HCT116 (cell line): ENCODE measurements at regions not wholly inside any gene's neighbourhood (a gene's known extent, or its start where the extent isn't known, plus 50 kb on each side); places are given as distances from the start of the nearest gene placed in this dataset.

Experiments used
- ATAC-seq: fragments of 200-7000 bp; cut with Tn5 transposase; 2 replicates; pipeline ENCODE4 v1.9.1; 2020; ENCODE audit warnings: mild to moderate bottlenecking, moderate library complexity
- BruUV-seq: library from RNA; stranded (reverse); fragments of 400-500 nt; replicated peaks from 2 replicates; lab custom pipeline; 2021; lab: Mats Ljungman, UMichigan
- CTCF ChIA-PET: fragments of 300-600 bp; sonication (Branson Sonifier 250); formaldehyde crosslinking; loops from one replicate; lab custom pipeline; 2021; ENCODE audit warnings: antibody characterized with exemption; lab: Charles Lee
- POLR2A ChIA-PET: fragments of 300-600, 350-600 bp; sonication (Branson Sonifier 250); formaldehyde crosslinking; loops from one replicate; lab custom pipeline; 2021; ENCODE audit warnings: antibody characterized with exemption; lab: Charles Lee
- RAD21 ChIA-PET, 2 experiments: fragments of 300-600 bp; sonication (Branson Sonifier 250); formaldehyde crosslinking; loops; one replicate each; lab custom pipeline; 2023; ENCODE audit warnings: low total read pairs in 2 of 2; ENCODE audit not compliant: uncharacterized antibody in 2 of 2, unreplicated experiment in 2 of 2, low non-redundant PET in 1 of 2; lab: Charles Lee
- DNase-seq: peaks from one replicate; pipeline ENCODE4 v3.0.0-alpha.2; 2010; ENCODE audit warnings: low read depth, low spot score
- H2AFZ ChIP-seq: fragments of 200-600 bp; shearing (Covaris generic), sonication (generic); 2 replicates; pipeline ENCODE4 v1.6.1; 2017; ENCODE audit warnings: low read depth, mixed run types, mixed read lengths, antibody characterized with exemption, low read length; ENCODE audit not compliant: poor library complexity, severe bottlenecking
- H3K27ac ChIP-seq: 2 replicates; pipeline ENCODE4 v1.5.1; 2012; ENCODE audit warnings: low read depth, low read length
- H3K27me3 ChIP-seq: fragments of 200-600 bp; sonication (generic); 2 replicates; pipeline ENCODE4 v1.6.1; 2016; ENCODE audit warnings: mixed run types, low read length, mixed read lengths; ENCODE audit not compliant: insufficient read depth
- H3K36me3 ChIP-seq, 2 experiments: fragments of 200-500 bp in 1 of 2; fragments of 200-600 bp in 1 of 2; sonication (Bioruptor generic) in 1 of 2; sonication (generic) in 1 of 2; 2 replicates each; pipeline versions ENCODE4 v1.5.1 to v1.6.1; 2014 to 2016; ENCODE audit warnings: low read length in 2 of 2, inconsistent platforms in 1 of 2, mixed read lengths in 1 of 2, mixed run types in 1 of 2; ENCODE audit not compliant: insufficient read depth in 2 of 2, control insufficient read depth in 1 of 2
- H3K4me1 ChIP-seq, 2 experiments: fragments of 200-600 bp in 1 of 2; sonication (generic) in 1 of 2; 2 replicates each; pipeline versions ENCODE4 v1.5.1 to v1.6.1; 2012 to 2017; ENCODE audit warnings: low read length in 2 of 2, inconsistent platforms in 1 of 2, mild to moderate bottlenecking in 1 of 2, mixed read lengths in 1 of 2, mixed run types in 1 of 2, moderate library complexity in 1 of 2; ENCODE audit not compliant: insufficient read depth in 2 of 2, control insufficient read depth in 1 of 2
- H3K4me2 ChIP-seq: fragments of 200-600 bp; sonication (generic); 2 replicates; pipeline ENCODE4 v1.6.1; 2017; ENCODE audit warnings: mixed run types, low read length, mixed read lengths
- H3K4me3 ChIP-seq, 2 experiments: fragments of 200-600 bp in 1 of 2; sonication (generic) in 1 of 2; replicated peaks in 1 of 2; 2 replicates each; pipeline ENCODE4 v1.5.1; 2011 to 2016; ENCODE audit warnings: low read length in 2 of 2, control low read depth in 1 of 2, low read depth in 1 of 2, mild to moderate bottlenecking in 1 of 2, mixed read lengths in 1 of 2, mixed run types in 1 of 2
- H3K79me2 ChIP-seq: fragments of 200-600 bp; sonication (generic); 2 replicates; pipeline ENCODE4 v1.6.1; 2017; ENCODE audit warnings: mild to moderate bottlenecking, mixed run types, low read length, moderate library complexity, mixed read lengths; ENCODE audit not compliant: insufficient read depth
- H3K9ac ChIP-seq: fragments of 200-600 bp; sonication (generic); 2 replicates; pipeline ENCODE4 v1.6.1; 2016; ENCODE audit warnings: low read length, mixed read lengths
- H3K9me2 ChIP-seq: fragments of 200-600 bp; sonication (generic), shearing (Covaris generic); 2 replicates; pipeline ENCODE4 v1.6.1; 2017; ENCODE audit warnings: mixed run types, mild to moderate bottlenecking, moderate library complexity; ENCODE audit not compliant: insufficient read depth
- H3K9me3 ChIP-seq, 2 experiments: fragments of 200-500 bp in 1 of 2; fragments of 200-600 bp in 1 of 2; sonication (Bioruptor generic) in 1 of 2; sonication (generic) in 1 of 2; 2 replicates each; pipeline ENCODE4 v1.6.1; 2014 to 2017; ENCODE audit warnings: low read length in 2 of 2, mixed read lengths in 2 of 2, inconsistent platforms in 1 of 2, low read depth in 1 of 2, mild to moderate bottlenecking in 1 of 2, mixed run types in 1 of 2, moderate library complexity in 1 of 2; ENCODE audit not compliant: control insufficient read depth in 1 of 2, insufficient read depth in 1 of 2
- H4K20me1 ChIP-seq: fragments of 200-600 bp; sonication (generic), shearing (Covaris generic); 2 replicates; pipeline ENCODE4 v1.6.1; 2017; ENCODE audit warnings: mixed run types, mild to moderate bottlenecking, moderate library complexity; ENCODE audit not compliant: insufficient read depth
- CEBPB ChIP-seq: IDR thresholded peaks from 2 replicates; pipeline ENCODE4 v1.6.1; 2012; ENCODE audit warnings: low read depth
- RAD21 ChIP-seq: IDR thresholded peaks from 2 replicates; pipeline ENCODE4 v1.6.1; 2012; ENCODE audit warnings: low read depth, mild to moderate bottlenecking
- SIN3A ChIP-seq: IDR thresholded peaks from 2 replicates; pipeline ENCODE4 v1.6.1; 2012; ENCODE audit warnings: low read depth
- SP1 ChIP-seq: IDR thresholded peaks from 2 replicates; pipeline ENCODE4 v1.6.1; 2012; ENCODE audit warnings: low read depth
- YY1 ChIP-seq: IDR thresholded peaks from 2 replicates; pipeline ENCODE4 v1.6.1; 2011; ENCODE audit warnings: low read length, low read depth, moderate library complexity, mild to moderate bottlenecking; ENCODE audit not compliant: insufficient replicate concordance; ENCODE audit errors: extremely low read depth
- ZFX ChIP-seq: fragments of 450-650 bp; IDR thresholded peaks from 2 replicates; pipeline ENCODE4 v1.6.1; 2017
- ZNF274 ChIP-seq: fragments of 200-500 bp; sonication (Bioruptor generic); IDR thresholded peaks from 2 replicates; pipeline ENCODE4 v1.6.1; 2014; ENCODE audit warnings: mild to moderate bottlenecking, low read depth, low read length, inconsistent platforms
- intact Hi-C: fragments of 100-400 bp; cut with micrococcal nuclease; formaldehyde crosslinking; loops from 2 replicates; pipeline ENCODE4 v1.10.0; 2022
- TF ChIP-seq, protein P1 (sequence below): IDR thresholded peaks from 2 replicates; pipeline ENCODE4 v1.6.1; 2011; ENCODE audit warnings: mild to moderate bottlenecking, low read length, moderate library complexity; ENCODE audit not compliant: insufficient replicate concordance; ENCODE audit errors: extremely low read depth

DNA sequence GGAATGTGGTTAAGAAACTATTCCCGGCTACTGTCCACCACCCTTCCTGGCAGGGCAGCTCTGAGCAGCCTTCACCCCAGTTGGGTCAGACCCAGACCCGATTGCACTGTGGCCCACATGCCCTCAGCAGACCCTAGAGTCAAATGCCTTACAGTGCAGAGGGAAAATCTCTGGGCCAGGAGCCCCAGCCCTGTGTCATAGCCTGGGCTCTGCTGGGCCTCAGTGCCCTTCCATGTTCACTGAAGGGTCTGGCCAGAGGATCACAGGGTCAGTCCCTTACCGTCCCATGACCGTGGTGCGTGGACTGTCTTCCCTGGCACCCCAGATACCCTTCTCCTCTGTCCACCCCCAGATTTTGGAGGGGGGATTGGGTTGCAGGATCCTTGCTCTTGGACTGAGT is 73.5 kb upstream of the COL5A1 start (continued):
- TF ChIP-seq SP1 (no peak), ZNF274 (no peak), RAD21 (no peak), SIN3A (no peak), ZFX (no peak)
- TF ChIP-seq, protein P1, sequence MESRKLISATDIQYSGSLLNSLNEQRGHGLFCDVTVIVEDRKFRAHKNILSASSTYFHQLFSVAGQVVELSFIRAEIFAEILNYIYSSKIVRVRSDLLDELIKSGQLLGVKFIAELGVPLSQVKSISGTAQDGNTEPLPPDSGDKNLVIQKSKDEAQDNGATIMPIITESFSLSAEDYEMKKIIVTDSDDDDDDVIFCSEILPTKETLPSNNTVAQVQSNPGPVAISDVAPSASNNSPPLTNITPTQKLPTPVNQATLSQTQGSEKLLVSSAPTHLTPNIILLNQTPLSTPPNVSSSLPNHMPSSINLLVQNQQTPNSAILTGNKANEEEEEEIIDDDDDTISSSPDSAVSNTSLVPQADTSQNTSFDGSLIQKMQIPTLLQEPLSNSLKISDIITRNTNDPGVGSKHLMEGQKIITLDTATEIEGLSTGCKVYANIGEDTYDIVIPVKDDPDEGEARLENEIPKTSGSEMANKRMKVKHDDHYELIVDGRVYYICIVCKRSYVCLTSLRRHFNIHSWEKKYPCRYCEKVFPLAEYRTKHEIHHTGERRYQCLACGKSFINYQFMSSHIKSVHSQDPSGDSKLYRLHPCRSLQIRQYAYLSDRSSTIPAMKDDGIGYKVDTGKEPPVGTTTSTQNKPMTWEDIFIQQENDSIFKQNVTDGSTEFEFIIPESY: no peak

DNA sequence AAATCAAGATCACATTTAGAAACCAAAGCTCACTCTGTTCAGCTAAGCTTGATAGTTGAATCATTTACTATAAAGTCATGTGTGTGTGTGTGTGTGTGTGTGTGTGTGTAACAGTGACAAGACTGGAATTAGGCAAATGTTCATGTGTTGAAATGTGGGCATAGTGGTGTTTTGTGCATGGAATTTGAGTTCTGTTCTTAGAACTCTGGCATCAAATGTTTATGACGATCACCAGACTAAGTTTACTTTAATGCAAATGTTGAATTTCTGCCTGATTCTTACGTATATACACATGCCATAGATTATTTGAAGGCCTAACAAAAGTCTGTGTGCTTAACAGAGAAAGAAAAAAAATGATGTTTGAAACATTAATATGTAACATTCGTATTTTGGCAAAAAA is 72.8 kb upstream of the COL5A1 start:
- Histone ChIP-seq H4K20me1 (no peaks in the 10 kb centered on the region), H2AFZ (no peak overlapping the region), H3K27ac (no peak overlapping the region), H3K79me2 (no peaks in the 10 kb centered on the region), H3K4me3 (no peak overlapping the region), H3K9ac (no peak overlapping the region)
- CTCF ChIA-PET: no interaction called here
- intact Hi-C loops: no loop called here
- DNase-seq (no peak), ATAC-seq (no peak)
- TF ChIP-seq YY1 (no peak), CEBPB (no peak)
- TF ChIP-seq, all 23 proteins: peak for 0
- Histone ChIP-seq H3K27me3 (no peaks in the 10 kb centered on the region), H3K9me2 (no peaks in the 10 kb centered on the region), H3K4me1 (peaks cover 0 to 4% of the 10 kb centered on the region in 2 experiments; a peak in 1 of 4 replicates), H3K4me2 (no peak overlapping the region), H3K36me3 (no peaks in the 10 kb centered on the region), H3K9me3 (no peaks in the 10 kb centered on the region)
- ChIA-PET POLR2A (no interaction called here), RAD21 (no interaction called here)
- no TSS peak for BruUV-seq
